OCI-LY3 (cell line): ENCODE measurements at regions not wholly inside any gene's neighbourhood (a gene's known extent, or its start where the extent isn't known, plus 50 kb on each side); places are given as distances from the start of the nearest gene placed in this dataset.

ENCODE experiments used
- H2AFZ ChIP-seq: fragments of 200-600, 300-600 bp; shearing (Covaris generic); 2 replicates; pipeline ENCODE4 v1.6.0; 2014; ENCODE audit warnings: antibody characterized with exemption, low read depth, low read length
- H3K27ac ChIP-seq: fragments of 200-600, 300-600 bp; sonication (generic); 2 replicates; pipeline ENCODE4 v1.5.1; 2014; ENCODE audit warnings: mild to moderate bottlenecking, low read length, moderate library complexity, mixed read lengths
- H3K27me3 ChIP-seq: fragments of 200-600, 300-600 bp; sonication (generic); 2 replicates; pipeline ENCODE4 v1.6.1; 2014; ENCODE audit warnings: low read depth, low read length, mixed read lengths
- H3K36me3 ChIP-seq: fragments of 200-600, 300-600 bp; sonication (generic); replicated peaks from 2 replicates; pipeline ENCODE3; 2014; ENCODE audit warnings: low read depth, low read length, mixed read lengths
- H3K4me1 ChIP-seq: fragments of 300-600, 200-600 bp; sonication (generic); 2 replicates; pipeline ENCODE4 v1.6.1; 2014; ENCODE audit warnings: low read length, mixed read lengths
- H3K4me2 ChIP-seq: fragments of 200-600, 300-600 bp; sonication (generic); 2 replicates; pipeline ENCODE4 v1.6.1; 2014; ENCODE audit warnings: low read length, mixed read lengths
- H3K4me3 ChIP-seq: fragments of 300-600, 200-600 bp; sonication (generic); 2 replicates; pipeline ENCODE4 v1.5.1; 2014; ENCODE audit warnings: antibody characterized with exemption, mild to moderate bottlenecking, low read length, moderate library complexity
- H3K79me2 ChIP-seq: fragments of 300-600, 200-600 bp; shearing (Covaris generic); 2 replicates; pipeline ENCODE4 v1.6.1; 2014; ENCODE audit warnings: mild to moderate bottlenecking, low read length, mixed read lengths
- H3K9ac ChIP-seq: fragments of 300-600, 200-600 bp; shearing (Covaris generic); 2 replicates; pipeline ENCODE4 v1.6.0; 2014; ENCODE audit warnings: mild to moderate bottlenecking, low read length, moderate library complexity
- H3K9me3 ChIP-seq: fragments of 200-600, 300-600 bp; shearing (Covaris generic); 2 replicates; pipeline ENCODE4 v1.6.1; 2014; ENCODE audit warnings: low read length, mixed read lengths; ENCODE audit not compliant: insufficient read depth
- H4K20me1 ChIP-seq: fragments of 200-600, 300-600 bp; sonication (generic); 2 replicates; pipeline ENCODE4 v1.6.1; 2016; ENCODE audit warnings: low read length, mixed read lengths; ENCODE audit not compliant: insufficient read depth
- EZH2phosphoT487 ChIP-seq: fragments of 200-600 bp; shearing (Covaris generic); IDR thresholded peaks from 2 replicates; pipeline ENCODE4 v1.6.1; 2018; ENCODE audit warnings: antibody characterized with exemption, mixed run types, low read depth
- TF ChIP-seq, protein P1 (sequence below): fragments of 200-600, 300-600 bp; sonication (generic); IDR thresholded peaks from 2 replicates; pipeline ENCODE4 v1.5.1; 2014; ENCODE audit warnings: antibody characterized with exemption, low read length, low read depth

- Histone ChIP-seq H3K27me3 (no peaks in the 10 kb centered on the region), H2AFZ (no peak overlapping the region), H3K9me3 (no peaks in the 10 kb centered on the region), H3K9ac (no peak overlapping the region), H3K4me3 (no peak overlapping the region), H4K20me1 (no peaks in the 10 kb centered on the region), H3K79me2 (no peaks in the 10 kb centered on the region), H3K4me2 (no peak overlapping the region), H3K36me3 (no peaks in the 10 kb centered on the region), H3K4me1 (no peaks in the 10 kb centered on the region), H3K27ac (no peak overlapping the region)
- no peak for TF ChIP-seq EZH2phosphoT487
- TF ChIP-seq, protein P1, sequence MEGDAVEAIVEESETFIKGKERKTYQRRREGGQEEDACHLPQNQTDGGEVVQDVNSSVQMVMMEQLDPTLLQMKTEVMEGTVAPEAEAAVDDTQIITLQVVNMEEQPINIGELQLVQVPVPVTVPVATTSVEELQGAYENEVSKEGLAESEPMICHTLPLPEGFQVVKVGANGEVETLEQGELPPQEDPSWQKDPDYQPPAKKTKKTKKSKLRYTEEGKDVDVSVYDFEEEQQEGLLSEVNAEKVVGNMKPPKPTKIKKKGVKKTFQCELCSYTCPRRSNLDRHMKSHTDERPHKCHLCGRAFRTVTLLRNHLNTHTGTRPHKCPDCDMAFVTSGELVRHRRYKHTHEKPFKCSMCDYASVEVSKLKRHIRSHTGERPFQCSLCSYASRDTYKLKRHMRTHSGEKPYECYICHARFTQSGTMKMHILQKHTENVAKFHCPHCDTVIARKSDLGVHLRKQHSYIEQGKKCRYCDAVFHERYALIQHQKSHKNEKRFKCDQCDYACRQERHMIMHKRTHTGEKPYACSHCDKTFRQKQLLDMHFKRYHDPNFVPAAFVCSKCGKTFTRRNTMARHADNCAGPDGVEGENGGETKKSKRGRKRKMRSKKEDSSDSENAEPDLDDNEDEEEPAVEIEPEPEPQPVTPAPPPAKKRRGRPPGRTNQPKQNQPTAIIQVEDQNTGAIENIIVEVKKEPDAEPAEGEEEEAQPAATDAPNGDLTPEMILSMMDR: no peak
Observed at GRCh38 chr15:46061002-46061401, 426.2 kb downstream of the SQOR start.

- Histone ChIP-seq H3K4me3 (no peak overlapping the region), H3K79me2 (no peaks in the 10 kb centered on the region), H3K36me3 (no peaks in the 10 kb centered on the region), H3K9ac (no peak overlapping the region), H3K4me2 (no peak overlapping the region), H3K27ac (no peak overlapping the region), H2AFZ (no peak overlapping the region), H4K20me1 (no peaks in the 10 kb centered on the region), H3K4me1 (no peaks in the 10 kb centered on the region), H3K9me3 (no peaks in the 10 kb centered on the region), H3K27me3 (no peaks in the 10 kb centered on the region; the same call in 1 of the 2 replicates)
- TF ChIP-seq, protein P1: no peak
- TF ChIP-seq EZH2phosphoT487: no peak
Observed at GRCh38 chr15:46077220-46077619, 442.4 kb downstream of the SQOR start.

DNA sequence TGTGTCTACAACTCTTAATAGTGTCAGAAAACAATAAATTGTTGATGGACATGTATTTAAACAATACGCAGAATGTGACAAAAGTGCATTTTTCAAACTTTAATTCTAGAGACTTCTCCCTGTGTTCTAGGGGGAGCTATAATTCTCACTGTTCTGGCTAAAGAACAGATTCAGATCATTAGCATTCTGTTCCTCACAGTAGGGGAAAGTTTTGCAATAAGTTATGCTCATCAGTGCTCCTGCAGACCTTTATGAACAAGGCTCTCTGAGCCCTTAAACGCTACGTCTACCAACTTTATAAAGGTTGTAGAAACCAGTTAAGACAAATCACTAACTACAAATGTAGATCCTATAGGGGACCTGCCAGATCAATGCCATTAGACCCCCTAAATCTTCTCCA is 444.2 kb downstream of the SQOR start:
- no peaks in the 10 kb centered on the region for H3K4me1 ChIP-seq
- no peaks in the 10 kb centered on the region for H4K20me1 ChIP-seq
- no peak overlapping the region for H3K4me2 ChIP-seq
- H3K9me3 ChIP-seq: no peaks in the 10 kb centered on the region
- no peak overlapping the region for H3K27ac ChIP-seq
- no peaks in the 10 kb centered on the region for H3K79me2 ChIP-seq
- H2AFZ ChIP-seq: no peak overlapping the region
- no peaks in the 10 kb centered on the region for H3K36me3 ChIP-seq
- no peak overlapping the region for H3K9ac ChIP-seq
- TF ChIP-seq, protein P1: no peak
- no peak for TF ChIP-seq EZH2phosphoT487
- H3K4me3 ChIP-seq: no peak overlapping the region
- H3K27me3 ChIP-seq: peaks cover 2% of the 10 kb centered on the region; the same call in 1 of the 2 replicates

GRCh38 chr15:46080016-46080415 is 445.2 kb downstream of the SQOR start:
- no peaks in the 10 kb centered on the region for H3K36me3 ChIP-seq
- no peak overlapping the region for H3K27ac ChIP-seq
- 0 out of 2 replicates have a peak, but pooled peaks cover 2% of the 10 kb centered on the region for H3K27me3 ChIP-seq
- H3K4me2 ChIP-seq: no peak overlapping the region
- H4K20me1 ChIP-seq: no peaks in the 10 kb centered on the region
- no peaks in the 10 kb centered on the region for H3K79me2 ChIP-seq
- H3K4me1 ChIP-seq: no peaks in the 10 kb centered on the region
- H3K4me3 ChIP-seq: no peak overlapping the region
- no peak overlapping the region for H2AFZ ChIP-seq
- TF ChIP-seq, protein P1: no peak
- no peak for TF ChIP-seq EZH2phosphoT487
- H3K9me3 ChIP-seq: no peaks in the 10 kb centered on the region
- no peak overlapping the region for H3K9ac ChIP-seq
